ENCODE measurements at regions not wholly inside any gene's neighbourhood (a gene's known extent, or its start where the extent isn't known, plus 50 kb on each side); places are given as distances from the start of the nearest gene placed in this dataset.

DNA sequence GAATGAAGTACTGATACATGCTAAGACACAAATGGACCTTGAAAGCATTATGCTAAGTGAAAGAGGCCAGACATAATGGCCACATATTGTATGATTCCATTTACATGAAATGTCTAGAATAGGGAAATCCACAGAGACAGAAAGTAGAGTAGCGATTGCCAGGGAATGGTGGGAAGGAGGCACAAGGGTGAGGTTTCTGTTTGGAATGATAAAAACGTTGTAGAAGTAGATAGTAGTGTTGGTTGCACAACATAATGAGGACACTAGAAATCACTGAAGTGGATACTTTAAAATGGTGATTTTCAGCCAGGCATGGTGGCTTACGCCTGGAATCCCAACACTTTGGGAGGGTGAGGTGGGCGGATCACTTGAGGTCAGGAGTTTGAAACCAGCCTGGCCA is 97.6 kb upstream of the VANGL1 start:
- TF ChIP-seq POLR2A (IDR thresholded peaks at IDR 0.05; ENCODE audit: low read length) (no peak), GATA1 (IDR thresholded peaks at IDR 0.05; ENCODE audit: low read depth, low read length) (no peak)

All from erythroblast (primary cell).